Choroid plexus epithelial cell (primary cell): ENCODE measurements at regions not wholly inside any gene's neighbourhood (a gene's known extent, or its start where the extent isn't known, plus 50 kb on each side); places are given as distances from the start of the nearest gene placed in this dataset.

Experiments used
- DNase-seq: peaks from one replicate; pipeline ENCODE4 v3.0.0-alpha.2; 2010; ENCODE audit warnings: low read depth
- H3K4me3 ChIP-seq: 2 replicates; pipeline ENCODE4 v1.5.1; 2011; ENCODE audit warnings: low read depth, mild to moderate bottlenecking, control low read depth, low read length, moderate library complexity
- TF ChIP-seq, protein P1 (sequence below): conservative IDR thresholded peaks from 2 replicates; pipeline ENCODE4 v1.5.1; 2011; ENCODE audit warnings: low read depth, mild to moderate bottlenecking, control low read depth, inconsistent platforms, low read length, moderate library complexity

- no peak overlapping the region for H3K4me3 ChIP-seq
- TF ChIP-seq, protein P1, sequence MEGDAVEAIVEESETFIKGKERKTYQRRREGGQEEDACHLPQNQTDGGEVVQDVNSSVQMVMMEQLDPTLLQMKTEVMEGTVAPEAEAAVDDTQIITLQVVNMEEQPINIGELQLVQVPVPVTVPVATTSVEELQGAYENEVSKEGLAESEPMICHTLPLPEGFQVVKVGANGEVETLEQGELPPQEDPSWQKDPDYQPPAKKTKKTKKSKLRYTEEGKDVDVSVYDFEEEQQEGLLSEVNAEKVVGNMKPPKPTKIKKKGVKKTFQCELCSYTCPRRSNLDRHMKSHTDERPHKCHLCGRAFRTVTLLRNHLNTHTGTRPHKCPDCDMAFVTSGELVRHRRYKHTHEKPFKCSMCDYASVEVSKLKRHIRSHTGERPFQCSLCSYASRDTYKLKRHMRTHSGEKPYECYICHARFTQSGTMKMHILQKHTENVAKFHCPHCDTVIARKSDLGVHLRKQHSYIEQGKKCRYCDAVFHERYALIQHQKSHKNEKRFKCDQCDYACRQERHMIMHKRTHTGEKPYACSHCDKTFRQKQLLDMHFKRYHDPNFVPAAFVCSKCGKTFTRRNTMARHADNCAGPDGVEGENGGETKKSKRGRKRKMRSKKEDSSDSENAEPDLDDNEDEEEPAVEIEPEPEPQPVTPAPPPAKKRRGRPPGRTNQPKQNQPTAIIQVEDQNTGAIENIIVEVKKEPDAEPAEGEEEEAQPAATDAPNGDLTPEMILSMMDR = no peak
- DNase-seq = no peak
These were observed 148.0 kb upstream of the FN1 start for GRCh38 chr2:215583881-215584280.

DNA sequence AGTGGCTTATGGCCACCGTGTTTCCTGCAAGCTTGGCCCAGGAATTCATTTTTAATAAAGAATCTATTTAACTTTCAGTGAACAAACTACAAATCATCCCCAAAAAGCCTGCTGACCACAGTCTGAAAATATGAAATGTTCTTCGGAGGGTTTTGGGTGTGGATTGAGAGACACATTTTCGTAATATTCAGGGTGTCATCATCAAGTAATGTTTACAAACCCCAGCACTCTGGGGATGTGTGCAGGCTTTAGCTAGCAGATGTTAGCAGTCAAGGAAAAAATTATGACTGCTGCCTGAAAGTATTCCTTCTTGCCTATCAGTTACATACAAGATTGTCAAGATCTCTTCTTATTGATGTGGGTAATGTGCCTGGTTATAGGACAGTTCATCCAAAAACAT lies 143.9 kb upstream of the FN1 start:
- no peak overlapping the region for H3K4me3 ChIP-seq
- TF ChIP-seq, protein P1 = no peak
- peak; percentile 98 for DNase-seq

- TF ChIP-seq, protein P1 = no peak
- H3K4me3 ChIP-seq = no peak overlapping the region
- no peak for DNase-seq
These were observed 141.5 kb upstream of the FN1 start for GRCh38 chr2:215577356-215577755.

GRCh38 chr2:215576572-215576971 lies 140.7 kb upstream of the FN1 start:
- TF ChIP-seq, protein P1 = no peak

DNA sequence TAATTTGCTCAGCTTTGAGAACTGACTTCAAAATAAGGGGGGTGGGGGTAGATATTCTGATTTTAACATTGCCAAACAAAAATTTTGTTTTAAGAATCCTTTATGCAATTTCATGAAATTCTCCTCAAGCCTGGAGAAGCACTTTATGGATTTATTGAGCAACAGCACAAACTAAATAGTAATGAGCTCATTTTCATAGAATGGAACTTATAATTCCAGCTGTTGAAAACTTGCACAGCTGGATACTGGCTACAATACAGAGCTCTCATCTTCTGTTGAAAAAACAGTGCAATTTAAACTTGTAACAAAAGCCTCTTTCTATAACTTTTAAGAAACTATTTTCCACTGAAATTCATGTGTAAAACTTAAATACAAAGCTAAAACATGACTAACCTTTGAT lies 137.6 kb upstream of the FN1 start:
- H3K4me3 ChIP-seq = no peak overlapping the region
- TF ChIP-seq, protein P1 = no peak
- peak; percentile 81 for DNase-seq

More at GRCh38 chr2:215576572-215576971, 140.7 kb upstream of the FN1 start:
- DNase-seq = no peak
- H3K4me3 ChIP-seq = no peak overlapping the region

GRCh38 chr2:215572341-215572848 lies 136.5 kb upstream of the FN1 start:
- DNase-seq = no peak
- TF ChIP-seq, protein P1 = no peak
- no peak overlapping the region for H3K4me3 ChIP-seq

- TF ChIP-seq, protein P1 = no peak
- H3K4me3 ChIP-seq = no peak overlapping the region
- peak; percentile 40 for DNase-seq
These were observed 135.8 kb upstream of the FN1 start for GRCh38 chr2:215571689-215572088.
